H9 (cell line): ENCODE measurements at regions not wholly inside any gene's neighbourhood (a gene's known extent, or its start where the extent isn't known, plus 50 kb on each side); places are given as distances from the start of the nearest gene placed in this dataset.

Source experiments
- DNase-seq: peaks from one replicate; pipeline ENCODE4 v3.0.0-alpha.2; 2017
- H2AFZ ChIP-seq: one replicate; pipeline ENCODE4 v1.6.1; 2013; ENCODE audit warnings: mild to moderate bottlenecking, low read length, control low read depth, moderate library complexity
- H2AK5ac ChIP-seq: 2 replicates; pipeline ENCODE4 v1.6.1; 2013; ENCODE audit warnings: low read length, control low read depth, mixed read lengths; ENCODE audit not compliant: insufficient read length
- H2BK120ac ChIP-seq: one replicate; pipeline ENCODE4 v1.6.1; 2013; ENCODE audit warnings: low read depth, mild to moderate bottlenecking, low read length, control low read depth, inconsistent platforms; ENCODE audit not compliant: poor library complexity, severe bottlenecking
- H2BK12ac ChIP-seq: 2 replicates; pipeline ENCODE4 v1.6.1; 2013; ENCODE audit warnings: low read length, control low read depth, mixed read lengths, low read depth; ENCODE audit not compliant: insufficient read length
- H2BK15ac ChIP-seq: 2 replicates; pipeline ENCODE4 v1.6.1; 2013; ENCODE audit warnings: low read depth, low read length, control low read depth
- H2BK20ac ChIP-seq: one replicate; pipeline ENCODE4 v1.6.1; 2013; ENCODE audit warnings: low read depth, mild to moderate bottlenecking, low read length, control low read depth, inconsistent platforms; ENCODE audit not compliant: poor library complexity, severe bottlenecking
- H2BK5ac ChIP-seq: 2 replicates; pipeline ENCODE4 v1.6.1; 2013; ENCODE audit warnings: low read length, control low read depth, mixed read lengths; ENCODE audit not compliant: insufficient read length
- H3K14ac ChIP-seq: 2 replicates; pipeline ENCODE4 v1.6.1; 2013; ENCODE audit warnings: low read length, control low read depth; ENCODE audit not compliant: insufficient read depth
- H3K18ac ChIP-seq: 2 replicates; pipeline ENCODE4 v1.6.1; 2013; ENCODE audit warnings: low read depth, mild to moderate bottlenecking, mixed read lengths, low read length, control low read depth; ENCODE audit not compliant: insufficient read length
- H3K23ac ChIP-seq: 2 replicates; pipeline ENCODE4 v1.6.1; 2013; ENCODE audit warnings: low read length, control low read depth, mixed read lengths, low read depth; ENCODE audit not compliant: insufficient read length
- H3K23me2 ChIP-seq: 2 replicates; pipeline ENCODE4 v1.6.1; 2013; ENCODE audit warnings: low read depth, mild to moderate bottlenecking, mixed read lengths, low read length, control low read depth; ENCODE audit not compliant: insufficient read length, poor library complexity, severe bottlenecking
- H3K27ac ChIP-seq: 2 replicates; pipeline ENCODE4 v1.5.1; 2013; ENCODE audit warnings: low read length, control low read depth, mixed read lengths, low read depth; ENCODE audit not compliant: insufficient read length
- H3K27me3 ChIP-seq: 2 replicates; pipeline ENCODE4 v1.6.1; 2013; ENCODE audit warnings: low read length, control low read depth, inconsistent platforms; ENCODE audit not compliant: insufficient read depth
- H3K4ac ChIP-seq: 2 replicates; pipeline ENCODE4 v1.6.1; 2013; ENCODE audit warnings: low read depth, mild to moderate bottlenecking, control low read depth, inconsistent platforms, low read length, moderate library complexity
- H3K4me1 ChIP-seq: 2 replicates; pipeline ENCODE4 v1.6.1; 2013; ENCODE audit warnings: low read length, control low read depth, inconsistent platforms; ENCODE audit not compliant: insufficient read depth
- H3K4me2 ChIP-seq: 2 replicates; pipeline ENCODE4 v1.6.1; 2013; ENCODE audit warnings: low read length, control low read depth, mixed read lengths; ENCODE audit not compliant: insufficient read length, insufficient read depth
- H3K56ac ChIP-seq: 2 replicates; pipeline ENCODE4 v1.6.1; 2013; ENCODE audit warnings: low read depth, mild to moderate bottlenecking, mixed read lengths, low read length, control low read depth; ENCODE audit not compliant: insufficient read length
- H3K79me1 ChIP-seq: 2 replicates; pipeline ENCODE4 v1.6.1; 2013; ENCODE audit warnings: low read depth, mild to moderate bottlenecking, moderate library complexity, low read length, control low read depth, inconsistent platforms; ENCODE audit not compliant: insufficient read depth, poor library complexity, severe bottlenecking
- H3K79me2 ChIP-seq: 2 replicates; pipeline ENCODE4 v1.6.1; 2013; ENCODE audit warnings: low read length, control low read depth, inconsistent platforms; ENCODE audit not compliant: insufficient read depth
- H3K9ac ChIP-seq: 2 replicates; pipeline ENCODE4 v1.6.1; 2013; ENCODE audit warnings: low read length, control low read depth, mixed read lengths; ENCODE audit not compliant: insufficient read length; ENCODE audit errors: extremely low read depth
- H3K9me3 ChIP-seq: one replicate; pipeline ENCODE4 v1.6.1; 2013; ENCODE audit warnings: low read depth, low read length, inconsistent platforms; ENCODE audit not compliant: control insufficient read depth
- H3T11ph ChIP-seq: one replicate; pipeline ENCODE4 v1.6.1; 2013; ENCODE audit warnings: mild to moderate bottlenecking, low read length, control low read depth, inconsistent platforms
- H4K20me1 ChIP-seq: one replicate; pipeline ENCODE4 v1.6.1; 2013; ENCODE audit not compliant: control insufficient read depth, insufficient read length, insufficient read depth
- H4K5ac ChIP-seq: 2 replicates; pipeline ENCODE4 v1.6.1; 2013; ENCODE audit warnings: low read depth, mild to moderate bottlenecking, mixed read lengths, low read length, control low read depth; ENCODE audit not compliant: insufficient read length
- H4K8ac ChIP-seq: replicated peaks from 2 replicates; pipeline ENCODE4 v1.6.1; 2013; ENCODE audit warnings: low read length, control low read depth, mixed read lengths, low read depth; ENCODE audit not compliant: insufficient read length
- H4K91ac ChIP-seq: 2 replicates; pipeline ENCODE4 v1.6.1; 2013; ENCODE audit warnings: low read depth, mild to moderate bottlenecking, moderate library complexity, mixed read lengths, low read length, control low read depth; ENCODE audit not compliant: insufficient read length
- H3K27ac Mint-ChIP-seq, 3 experiments: 2 replicates in 2 of 3; 3 replicates in 1 of 3; pipeline ENCODE4 v1.8.0; 2020 to 2021; ENCODE audit warnings: mixed read lengths in 3 of 3, mild to moderate bottlenecking in 1 of 3, moderate library complexity in 1 of 3
- H3K27me3 Mint-ChIP-seq: 2 replicates; pipeline ENCODE4 v1.8.0; 2021; ENCODE audit warnings: low read depth, mild to moderate bottlenecking, moderate library complexity, mixed read lengths
- H3K36me3 Mint-ChIP-seq, 3 experiments: 2 replicates in 2 of 3; 3 replicates in 1 of 3; pipeline ENCODE4 v1.8.0; 2020 to 2021; ENCODE audit warnings: low read depth in 3 of 3, mixed read lengths in 3 of 3; ENCODE audit not compliant: insufficient read depth in 1 of 3
- H3K4me1 Mint-ChIP-seq, 2 experiments: 2 replicates each; pipeline ENCODE4 v1.8.0; 2020; ENCODE audit warnings: mixed read lengths in 2 of 2
- H3K4me3 Mint-ChIP-seq, 2 experiments: 2 replicates in 1 of 2; 3 replicates in 1 of 2; pipeline ENCODE4 v1.8.0; 2020 to 2021; ENCODE audit warnings: mild to moderate bottlenecking in 2 of 2, mixed read lengths in 2 of 2, moderate library complexity in 1 of 2
- H3K9me3 Mint-ChIP-seq, 2 experiments: 2 replicates in 1 of 2; 3 replicates in 1 of 2; pipeline ENCODE4 v1.8.0; 2020; ENCODE audit warnings: mild to moderate bottlenecking in 2 of 2, mixed read lengths in 2 of 2, moderate library complexity in 1 of 2
- CTCF ChIP-seq: fragments of 200-600 bp; sonication (generic); conservative IDR thresholded peaks from 3 replicates; pipeline ENCODE4 v1.8.0; 2021; ENCODE audit warnings: antibody characterized with exemption, mild to moderate bottlenecking
- WGBS: extraction: QIAGEN DNeasy Blood & Tissue Kit; methylation state at CpG from one replicate; pipeline ENCODE4 v1.1.7; 2013; ENCODE audit warnings: missing lambda C conversion rate, low lambda C conversion rate, mixed read lengths; ENCODE audit not compliant: insufficient read length; ENCODE audit errors: extremely low coverage; 5-methylcytosine and 5-hydroxymethylcytosine counted together

GRCh38 chr3:64837126-64837738 lies 149.4 kb upstream of the ADAMTS9 start:
- H3K27ac Mint-ChIP-seq: no peak overlapping the region
- H2BK12ac ChIP-seq: no peak overlapping the region
- peaks cover 10 to 12% of the 10 kb centered on the region in 2 experiments for H3K4me1 Mint-ChIP-seq
- no peak overlapping the region for H3K4ac ChIP-seq
- H3K4me2 ChIP-seq: no peak overlapping the region
- no peak overlapping the region for H3K56ac ChIP-seq
- H4K20me1 ChIP-seq: no peaks in the 10 kb centered on the region
- no peak overlapping the region for H2AFZ ChIP-seq
- no peaks in the 10 kb centered on the region for H3K9me3 Mint-ChIP-seq
- H3K79me2 ChIP-seq: no peaks in the 10 kb centered on the region
- no peak overlapping the region for H2BK20ac ChIP-seq
- H3K18ac ChIP-seq: no peak overlapping the region
- no peak overlapping the region for H3K4me3 Mint-ChIP-seq
- no peak overlapping the region for H4K8ac ChIP-seq
- H2BK5ac ChIP-seq: no peak overlapping the region
- H3K79me1 ChIP-seq: no peaks in the 10 kb centered on the region
- no peak overlapping the region for H3K23ac ChIP-seq
- H3K27me3 ChIP-seq: no peaks in the 10 kb centered on the region; the same call in 1 of the 2 replicates
- no peak overlapping the region for H3K14ac ChIP-seq
- no peak overlapping the region for H3K27ac ChIP-seq
- no peak overlapping the region for H4K91ac ChIP-seq
- WGBS: no CpG with 5 or more reads among the region's 2 CpGs
- H2BK120ac ChIP-seq: no peak overlapping the region
- H3K27me3 Mint-ChIP-seq: no peaks in the 10 kb centered on the region
- no peak overlapping the region for H2BK15ac ChIP-seq
- no peak for DNase-seq
- no peak overlapping the region for H3K9ac ChIP-seq
- H2AK5ac ChIP-seq: no peak overlapping the region
- no peak overlapping the region for H3T11ph ChIP-seq
- no peaks in the 10 kb centered on the region for H3K23me2 ChIP-seq
- no peak overlapping the region for H4K5ac ChIP-seq
- no peaks in the 10 kb centered on the region for H3K36me3 Mint-ChIP-seq
- H3K4me1 ChIP-seq: no peaks in the 10 kb centered on the region
- no peak for TF ChIP-seq CTCF
- no peaks in the 10 kb centered on the region for H3K9me3 ChIP-seq
